Cardiac fibroblast (primary cell): ENCODE measurements at regions not wholly inside any gene's neighbourhood (a gene's known extent, or its start where the extent isn't known, plus 50 kb on each side); places are given as distances from the start of the nearest gene placed in this dataset.

Experiments used
- DNase-seq, 2 donors: peaks; one replicate each; pipeline versions ENCODE4 v3.0.0 to v3.0.0-alpha.2; 2010; ENCODE audit warnings: low read depth in 2 of 2
- H3K4me3 ChIP-seq, 2 donors: replicated peaks in 1 of 2; 1 replicate in 1 of 2; 2 replicates in 1 of 2; pipeline ENCODE4 v1.5.1; 2011; ENCODE audit warnings: low read depth in 2 of 2, low read length in 2 of 2, mild to moderate bottlenecking in 2 of 2, moderate library complexity in 1 of 2
- TF ChIP-seq, protein P1 (sequence below): IDR thresholded peaks from one replicate; pipeline ENCODE4 v1.5.1; 2011; ENCODE audit warnings: low read depth, mild to moderate bottlenecking, low read length, inconsistent platforms

DNA sequence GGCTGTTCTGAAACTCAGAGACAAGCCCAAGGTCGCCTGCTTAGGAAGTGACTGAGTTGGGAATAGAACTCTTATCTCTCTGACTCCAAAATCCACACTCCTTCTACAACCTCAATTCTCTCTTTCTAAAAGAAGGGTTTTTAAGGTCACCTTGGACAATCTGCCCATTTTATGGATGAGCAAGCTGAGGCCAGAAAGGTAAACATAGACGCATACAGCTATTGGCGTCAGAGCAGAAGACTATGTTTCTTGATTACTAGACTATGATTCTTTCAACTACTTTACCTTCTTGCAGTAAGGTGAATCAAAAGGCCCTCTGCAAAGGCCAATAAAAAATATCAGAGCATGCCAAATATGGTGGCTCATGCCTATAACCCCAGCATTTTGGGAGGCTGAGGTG is 276.6 kb downstream of the CLIC5 start:
- no peak overlapping the region for H3K4me3 ChIP-seq
- no peak for DNase-seq
- TF ChIP-seq, protein P1, sequence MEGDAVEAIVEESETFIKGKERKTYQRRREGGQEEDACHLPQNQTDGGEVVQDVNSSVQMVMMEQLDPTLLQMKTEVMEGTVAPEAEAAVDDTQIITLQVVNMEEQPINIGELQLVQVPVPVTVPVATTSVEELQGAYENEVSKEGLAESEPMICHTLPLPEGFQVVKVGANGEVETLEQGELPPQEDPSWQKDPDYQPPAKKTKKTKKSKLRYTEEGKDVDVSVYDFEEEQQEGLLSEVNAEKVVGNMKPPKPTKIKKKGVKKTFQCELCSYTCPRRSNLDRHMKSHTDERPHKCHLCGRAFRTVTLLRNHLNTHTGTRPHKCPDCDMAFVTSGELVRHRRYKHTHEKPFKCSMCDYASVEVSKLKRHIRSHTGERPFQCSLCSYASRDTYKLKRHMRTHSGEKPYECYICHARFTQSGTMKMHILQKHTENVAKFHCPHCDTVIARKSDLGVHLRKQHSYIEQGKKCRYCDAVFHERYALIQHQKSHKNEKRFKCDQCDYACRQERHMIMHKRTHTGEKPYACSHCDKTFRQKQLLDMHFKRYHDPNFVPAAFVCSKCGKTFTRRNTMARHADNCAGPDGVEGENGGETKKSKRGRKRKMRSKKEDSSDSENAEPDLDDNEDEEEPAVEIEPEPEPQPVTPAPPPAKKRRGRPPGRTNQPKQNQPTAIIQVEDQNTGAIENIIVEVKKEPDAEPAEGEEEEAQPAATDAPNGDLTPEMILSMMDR = no peak

- no peak overlapping the region for H3K4me3 ChIP-seq
- DNase-seq = no peak
- TF ChIP-seq, protein P1 = no peak
These were observed 277.6 kb downstream of the CLIC5 start for GRCh38 chr6:45738057-45738455.

DNA sequence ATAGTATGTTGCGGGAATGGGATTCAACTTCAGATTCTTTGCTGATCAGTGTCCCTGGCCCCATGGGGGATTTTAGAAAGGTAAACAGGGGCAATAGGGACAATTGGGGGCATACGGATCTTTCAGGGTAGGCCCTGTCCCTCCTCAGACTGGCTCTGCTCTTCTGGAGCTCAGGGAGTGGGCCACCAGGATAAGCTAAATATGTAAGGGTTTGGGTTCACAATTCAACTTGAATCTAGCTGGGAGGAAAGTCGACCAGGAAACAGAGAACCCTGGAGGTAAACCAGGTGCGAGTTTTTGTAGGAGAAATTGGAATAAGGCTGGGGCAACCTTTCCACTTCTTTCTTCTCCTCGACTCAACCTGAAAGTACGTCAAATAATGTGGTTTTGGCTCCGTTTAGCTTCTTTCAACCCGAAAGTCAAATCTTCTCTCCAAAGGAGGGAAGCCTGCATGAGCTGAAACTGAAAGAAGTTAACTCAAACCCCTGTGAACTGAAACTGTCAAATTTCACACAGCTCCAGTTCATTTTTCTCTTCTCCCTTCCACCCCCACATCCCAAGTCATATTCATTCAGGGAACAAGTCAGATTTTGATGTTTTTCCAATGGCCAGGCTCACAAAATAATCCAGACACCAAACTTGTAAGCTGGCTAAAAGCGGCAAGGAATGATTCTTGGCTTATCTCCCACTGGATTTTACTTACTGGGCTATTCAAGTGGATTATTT is 278.2 kb downstream of the CLIC5 start:
- no peak overlapping the region for H3K4me3 ChIP-seq
- no peak for DNase-seq
- TF ChIP-seq, protein P1 = no peak

GRCh38 chr6:45736134-45736533 is 279.5 kb downstream of the CLIC5 start:
- DNase-seq = no peak
- no peak overlapping the region for H3K4me3 ChIP-seq
- TF ChIP-seq, protein P1 = no peak

- TF ChIP-seq, protein P1 = no peak
- H3K4me3 ChIP-seq = no peak overlapping the region
- no peak for DNase-seq
These were observed 282.9 kb downstream of the CLIC5 start for GRCh38 chr6:45732731-45733130.

GRCh38 chr6:45730232-45730631 is 285.4 kb downstream of the CLIC5 start:
- TF ChIP-seq, protein P1 = no peak
- DNase-seq = no peak
- no peak overlapping the region for H3K4me3 ChIP-seq

GRCh38 chr6:45728674-45729073 is 287.0 kb downstream of the CLIC5 start:
- H3K4me3 ChIP-seq = no peak overlapping the region
- TF ChIP-seq, protein P1 = no peak
- peak; percentile 69 to 83 for DNase-seq
